ENCODE measurements at regions not wholly inside any gene's neighbourhood (a gene's known extent, or its start where the extent isn't known, plus 50 kb on each side); places are given as distances from the start of the nearest gene placed in this dataset.

GRCh38 chr3:8276056-8276455, 225.6 kb upstream of the LMCD1 start:
- no peak for DNase-seq (ENCODE audit: insufficient read length)

GRCh38 chr3:8276506-8276905, 225.1 kb upstream of the LMCD1 start:
- TF ChIP-seq POLR2AphosphoS5 (IDR thresholded peaks at IDR 0.05; ENCODE audit: low read depth, low read length) (no peak), TAF1 (IDR thresholded peaks at IDR 0.05; ENCODE audit: borderline replicate concordance, low read depth, low read length) (no peak), POLR2A (IDR thresholded peaks at IDR 0.05; ENCODE audit: low read depth, low read length) (no peak)
- FAIRE-seq = no peak

More at GRCh38 chr3:8276056-8276455, 225.6 kb upstream of the LMCD1 start:
- no peak for FAIRE-seq
- TF ChIP-seq POLR2A (IDR thresholded peaks at IDR 0.05; ENCODE audit: low read depth, low read length) = no peak
- no peak for TF ChIP-seq TAF1 (IDR thresholded peaks at IDR 0.05; ENCODE audit: borderline replicate concordance, low read depth, low read length)
- no peak for TF ChIP-seq POLR2AphosphoS5 (IDR thresholded peaks at IDR 0.05; ENCODE audit: low read depth, low read length)

GRCh38 chr3:8278448-8278847, 223.2 kb upstream of the LMCD1 start:
- TF ChIP-seq TAF1 (IDR thresholded peaks at IDR 0.05; ENCODE audit: borderline replicate concordance, low read depth, low read length) (no peak), POLR2AphosphoS5 (IDR thresholded peaks at IDR 0.05; ENCODE audit: low read depth, low read length) (no peak), POLR2A (IDR thresholded peaks at IDR 0.05; ENCODE audit: low read depth, low read length) (no peak)
- DNase-seq (ENCODE audit: insufficient read length) (no peak), FAIRE-seq (no peak)

More at GRCh38 chr3:8276506-8276905, 225.1 kb upstream of the LMCD1 start:
- DNase-seq (ENCODE audit: insufficient read length) = no peak

- no peak for TF ChIP-seq POLR2AphosphoS5 (IDR thresholded peaks at IDR 0.05; ENCODE audit: low read depth, low read length)
- no peak for TF ChIP-seq TAF1 (IDR thresholded peaks at IDR 0.05; ENCODE audit: borderline replicate concordance, low read depth, low read length)
- FAIRE-seq (no peak), DNase-seq (ENCODE audit: insufficient read length) (no peak)
Measured at GRCh38 chr3:8279476-8279875, 222.1 kb upstream of the LMCD1 start.

GRCh38 chr3:8279886-8280550, 221.6 kb upstream of the LMCD1 start:
- DNase-seq (ENCODE audit: insufficient read length) (no peak), FAIRE-seq (no peak)

GRCh38 chr3:8282541-8283165, 219.0 kb upstream of the LMCD1 start:
- no peak for FAIRE-seq
- DNase-seq (ENCODE audit: insufficient read length) = no peak
- TF ChIP-seq POLR2A (IDR thresholded peaks at IDR 0.05; ENCODE audit: low read depth, low read length) (no peak), POLR2AphosphoS5 (IDR thresholded peaks at IDR 0.05; ENCODE audit: low read depth, low read length) (no peak), TAF1 (IDR thresholded peaks at IDR 0.05; ENCODE audit: borderline replicate concordance, low read depth, low read length) (no peak)

More at GRCh38 chr3:8279886-8280550, 221.6 kb upstream of the LMCD1 start:
- no peak for TF ChIP-seq POLR2A (IDR thresholded peaks at IDR 0.05; ENCODE audit: low read depth, low read length)
- no peak for TF ChIP-seq TAF1 (IDR thresholded peaks at IDR 0.05; ENCODE audit: borderline replicate concordance, low read depth, low read length)
- no peak for TF ChIP-seq POLR2AphosphoS5 (IDR thresholded peaks at IDR 0.05; ENCODE audit: low read depth, low read length)

- FAIRE-seq (no peak), DNase-seq (ENCODE audit: insufficient read length) (no peak)
- no peak for TF ChIP-seq TAF1 (IDR thresholded peaks at IDR 0.05; ENCODE audit: borderline replicate concordance, low read depth, low read length)
- TF ChIP-seq POLR2A (IDR thresholded peaks at IDR 0.05; ENCODE audit: low read depth, low read length) = no peak
- TF ChIP-seq POLR2AphosphoS5 (IDR thresholded peaks at IDR 0.05; ENCODE audit: low read depth, low read length) = no peak
Measured at GRCh38 chr3:8283193-8283592, 218.4 kb upstream of the LMCD1 start.

- no peak for FAIRE-seq
- DNase-seq (ENCODE audit: insufficient read length) = no peak
- TF ChIP-seq TAF1 (IDR thresholded peaks at IDR 0.05; ENCODE audit: borderline replicate concordance, low read depth, low read length) = no peak
- TF ChIP-seq POLR2AphosphoS5 (IDR thresholded peaks at IDR 0.05; ENCODE audit: low read depth, low read length) = no peak
- no peak for TF ChIP-seq POLR2A (IDR thresholded peaks at IDR 0.05; ENCODE audit: low read depth, low read length)
Measured at GRCh38 chr3:8286086-8286485, 215.5 kb upstream of the LMCD1 start.

- TF ChIP-seq POLR2A (IDR thresholded peaks at IDR 0.05; ENCODE audit: low read depth, low read length) (no peak), TAF1 (IDR thresholded peaks at IDR 0.05; ENCODE audit: borderline replicate concordance, low read depth, low read length) (no peak), POLR2AphosphoS5 (IDR thresholded peaks at IDR 0.05; ENCODE audit: low read depth, low read length) (no peak)
- no peak for FAIRE-seq
- DNase-seq (ENCODE audit: insufficient read length) = no peak
Measured at GRCh38 chr3:8286749-8287148, 214.9 kb upstream of the LMCD1 start.

GRCh38 chr3:8290611-8291010, 211.0 kb upstream of the LMCD1 start:
- no peak for DNase-seq (ENCODE audit: insufficient read length)
- FAIRE-seq = no peak
- no peak for TF ChIP-seq POLR2A (IDR thresholded peaks at IDR 0.05; ENCODE audit: low read depth, low read length)
- no peak for TF ChIP-seq TAF1 (IDR thresholded peaks at IDR 0.05; ENCODE audit: borderline replicate concordance, low read depth, low read length)
- TF ChIP-seq POLR2AphosphoS5 (IDR thresholded peaks at IDR 0.05; ENCODE audit: low read depth, low read length) = no peak

GRCh38 chr3:8296461-8296860, 205.2 kb upstream of the LMCD1 start:
- no peak for TF ChIP-seq POLR2A (IDR thresholded peaks at IDR 0.05; ENCODE audit: low read depth, low read length)
- TF ChIP-seq TAF1 (IDR thresholded peaks at IDR 0.05; ENCODE audit: borderline replicate concordance, low read depth, low read length) = no peak
- no peak for TF ChIP-seq POLR2AphosphoS5 (IDR thresholded peaks at IDR 0.05; ENCODE audit: low read depth, low read length)
- no peak for FAIRE-seq
- DNase-seq (ENCODE audit: insufficient read length) = no peak
